ENCODE measurements at regions not wholly inside any gene's neighbourhood (a gene's known extent, or its start where the extent isn't known, plus 50 kb on each side); places are given as distances from the start of the nearest gene placed in this dataset.

DNA sequence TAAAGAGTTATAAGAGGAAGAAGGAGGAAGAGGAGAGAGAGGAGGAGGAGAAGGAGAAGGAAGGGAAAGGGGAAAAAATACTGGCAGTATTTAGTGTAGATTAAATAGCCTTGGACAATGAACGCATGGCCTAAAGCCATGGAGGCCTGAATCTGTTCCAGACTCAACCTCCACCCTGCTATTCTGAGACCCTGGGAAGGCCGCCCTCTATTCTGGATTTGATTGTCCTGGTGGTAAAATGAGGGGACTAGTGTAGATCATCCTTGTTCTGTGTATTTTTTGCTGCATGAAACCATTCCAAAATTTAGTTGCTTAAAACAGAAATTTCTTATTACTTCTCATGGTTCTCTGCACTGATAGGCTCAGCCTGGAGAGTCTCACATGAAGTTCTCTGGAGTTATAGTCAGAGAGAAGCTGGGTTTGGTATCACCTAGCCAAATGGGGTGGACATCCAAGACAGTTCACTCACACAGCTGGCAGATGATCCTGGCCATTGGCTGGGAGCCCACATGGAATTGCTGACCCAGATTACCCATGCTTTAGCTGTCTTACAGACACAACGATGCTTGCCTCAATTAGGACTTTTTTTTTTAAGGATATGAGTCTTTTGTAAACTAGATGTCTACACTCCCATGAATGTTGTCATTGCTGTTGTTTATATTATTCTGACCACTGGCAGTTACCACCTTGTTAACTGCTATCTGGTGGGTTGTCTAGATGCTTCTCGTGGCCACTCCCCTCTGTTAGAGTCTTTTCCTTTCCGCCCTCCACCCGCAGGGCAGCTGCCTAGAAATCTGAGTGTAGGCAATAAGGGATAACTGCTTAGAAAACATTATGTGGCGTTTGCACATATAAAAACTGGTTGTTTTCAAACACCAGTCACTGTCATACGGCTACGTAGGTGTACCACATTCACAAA is 149.9 kb downstream of the SST start:
- H3K27ac ChIP-seq, result no peak overlapping the region
- no peak overlapping the region for H3K4me3 ChIP-seq
- TF ChIP-seq EP300 (IDR thresholded peaks at IDR 0.05), result no peak
- TF ChIP-seq POLR2AphosphoS5 (IDR thresholded peaks at IDR 0.05), result no peak
- TF ChIP-seq, protein P1, sequence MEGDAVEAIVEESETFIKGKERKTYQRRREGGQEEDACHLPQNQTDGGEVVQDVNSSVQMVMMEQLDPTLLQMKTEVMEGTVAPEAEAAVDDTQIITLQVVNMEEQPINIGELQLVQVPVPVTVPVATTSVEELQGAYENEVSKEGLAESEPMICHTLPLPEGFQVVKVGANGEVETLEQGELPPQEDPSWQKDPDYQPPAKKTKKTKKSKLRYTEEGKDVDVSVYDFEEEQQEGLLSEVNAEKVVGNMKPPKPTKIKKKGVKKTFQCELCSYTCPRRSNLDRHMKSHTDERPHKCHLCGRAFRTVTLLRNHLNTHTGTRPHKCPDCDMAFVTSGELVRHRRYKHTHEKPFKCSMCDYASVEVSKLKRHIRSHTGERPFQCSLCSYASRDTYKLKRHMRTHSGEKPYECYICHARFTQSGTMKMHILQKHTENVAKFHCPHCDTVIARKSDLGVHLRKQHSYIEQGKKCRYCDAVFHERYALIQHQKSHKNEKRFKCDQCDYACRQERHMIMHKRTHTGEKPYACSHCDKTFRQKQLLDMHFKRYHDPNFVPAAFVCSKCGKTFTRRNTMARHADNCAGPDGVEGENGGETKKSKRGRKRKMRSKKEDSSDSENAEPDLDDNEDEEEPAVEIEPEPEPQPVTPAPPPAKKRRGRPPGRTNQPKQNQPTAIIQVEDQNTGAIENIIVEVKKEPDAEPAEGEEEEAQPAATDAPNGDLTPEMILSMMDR (IDR thresholded peaks at IDR 0.05), result no peak
- no peak for TF ChIP-seq POLR2A (IDR thresholded peaks at IDR 0.05)
- ATAC-seq (ENCODE audit: low FRiP score in 2 of 2), result peak in 1 of 2 donors; percentile 44
- no peak for DNase-seq
- H3K9me3 ChIP-seq, result no peaks in the 10 kb centered on the region
- H3K27me3 ChIP-seq, result no peaks in the 10 kb centered on the region
- no peaks in the 10 kb centered on the region for H3K4me1 ChIP-seq
- H3K36me3 ChIP-seq, result no peaks in the 10 kb centered on the region
- 87% methylated on average over 9 of the region's 9 CpGs for WGBS, 2 donors

- no peak overlapping the region for H3K27ac ChIP-seq
Observed at GRCh38 chr3:187519428-187519890, 150.7 kb downstream of the SST start.

DNA sequence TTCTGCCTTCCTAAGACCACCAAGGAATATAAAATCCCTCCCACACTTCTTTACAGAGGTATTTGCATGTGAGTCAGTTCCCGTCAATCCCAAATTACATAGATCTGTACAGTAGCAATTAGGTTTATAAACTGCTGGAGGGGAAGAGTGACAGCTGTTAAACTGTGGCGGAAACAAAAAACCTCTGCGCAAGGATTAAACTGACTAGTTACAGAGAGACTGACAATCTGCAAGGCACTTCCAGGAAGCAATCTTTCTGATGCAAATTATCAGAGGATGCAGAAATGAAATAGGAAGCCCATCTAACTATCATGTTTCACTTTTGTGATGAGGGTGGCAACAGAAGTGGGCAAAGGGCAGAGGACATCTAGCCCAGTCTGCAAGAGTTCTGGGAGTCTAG is 150.4 kb downstream of the RTP4 start:
- Histone ChIP-seq H3K27ac (no peak overlapping the region), H3K36me3 (no peaks in the 10 kb centered on the region), H3K4me1 (no peaks in the 10 kb centered on the region), H3K27me3 (no peaks in the 10 kb centered on the region), H3K4me3 (no peak overlapping the region), H3K9me3 (no peaks in the 10 kb centered on the region)
- no peak for DNase-seq
- WGBS, 2 donors, result 87 to 90% methylated on average over 3 of the region's 3 CpGs
- ATAC-seq (ENCODE audit: low FRiP score in 2 of 2), result no peak
- TF ChIP-seq POLR2AphosphoS5 (IDR thresholded peaks at IDR 0.05) (no peak), POLR2A (IDR thresholded peaks at IDR 0.05) (no peak), EP300 (IDR thresholded peaks at IDR 0.05) (no peak)
- TF ChIP-seq, protein P1 (IDR thresholded peaks at IDR 0.05), result no peak

More at GRCh38 chr3:187519428-187519890, 150.7 kb downstream of the SST start:
- no peak for TF ChIP-seq EP300 (IDR thresholded peaks at IDR 0.05)
- TF ChIP-seq POLR2A (IDR thresholded peaks at IDR 0.05), result no peak
- TF ChIP-seq, protein P1 (IDR thresholded peaks at IDR 0.05), result no peak
- no peak for TF ChIP-seq POLR2AphosphoS5 (IDR thresholded peaks at IDR 0.05)
- H3K4me3 ChIP-seq, result no peak overlapping the region
- H3K4me1 ChIP-seq, result no peaks in the 10 kb centered on the region
- H3K9me3 ChIP-seq, result no peaks in the 10 kb centered on the region
- H3K36me3 ChIP-seq, result no peaks in the 10 kb centered on the region
- H3K27me3 ChIP-seq, result no peaks in the 10 kb centered on the region
- no peak for ATAC-seq (ENCODE audit: low FRiP score in 2 of 2)
- 76 to 83% methylated on average over 9 of the region's 9 CpGs for WGBS, 2 donors
- DNase-seq, result no peak

DNA sequence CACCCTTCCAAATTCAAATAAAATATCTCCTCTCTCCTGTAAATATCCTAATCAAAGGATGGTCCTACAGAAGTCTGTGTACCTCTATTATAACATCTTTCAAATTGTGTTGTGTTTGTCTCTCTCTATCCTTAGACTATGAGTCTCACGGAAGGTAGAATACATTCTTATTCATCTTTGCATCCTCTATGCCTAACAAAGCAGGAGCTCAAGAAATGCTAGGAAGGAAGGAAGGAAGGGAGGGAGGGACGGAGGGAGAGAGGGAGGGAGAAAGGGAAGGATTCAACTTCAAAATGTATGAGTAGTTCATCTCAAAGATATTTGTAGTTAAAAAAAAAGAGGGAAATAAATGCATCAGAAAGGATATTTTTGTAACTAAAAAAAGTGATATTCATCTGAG is 150.0 kb downstream of the RTP4 start:
- Histone ChIP-seq H3K36me3 (no peaks in the 10 kb centered on the region), H3K4me3 (no peak overlapping the region), H3K27ac (no peak overlapping the region), H3K27me3 (no peaks in the 10 kb centered on the region), H3K9me3 (peaks cover 0 to 1% (median 0%) of the 10 kb centered on the region in 4 donors), H3K4me1 (no peaks in the 10 kb centered on the region)
- 31 to 50% methylated on average over 2 of the region's 2 CpGs for WGBS, 2 donors
- ATAC-seq (ENCODE audit: low FRiP score in 2 of 2) (no peak), DNase-seq (no peak)
- TF ChIP-seq POLR2A (IDR thresholded peaks at IDR 0.05) (no peak), EP300 (IDR thresholded peaks at IDR 0.05) (no peak), POLR2AphosphoS5 (IDR thresholded peaks at IDR 0.05) (no peak)
- TF ChIP-seq, protein P1 (IDR thresholded peaks at IDR 0.05), result no peak
